Fibroblast of lung (primary cell): ENCODE measurements at regions not wholly inside any gene's neighbourhood (a gene's known extent, or its start where the extent isn't known, plus 50 kb on each side); places are given as distances from the start of the nearest gene placed in this dataset.

Experiments
- CTCF ChIP-seq, 2 donors: IDR thresholded peaks in 1 of 2; conservative IDR thresholded peaks in 1 of 2; 1 replicate in 1 of 2; 2 replicates in 1 of 2; pipeline ENCODE4 v1.5.1; 2011 to 2012; ENCODE audit warnings: low read length in 2 of 2, control low read depth in 1 of 2, inconsistent platforms in 1 of 2, low read depth in 1 of 2, mild to moderate bottlenecking in 1 of 2
- EZH2 ChIP-seq: IDR thresholded peaks from 2 replicates; pipeline ENCODE4 v1.5.1; 2012; ENCODE audit warnings: low read length, control low read depth, mild to moderate bottlenecking; ENCODE audit errors: missing control alignments

GRCh38 chr1:209155546-209155945 is 428.0 kb upstream of the CAMK1G start:
- no peak for TF ChIP-seq CTCF (conservative IDR thresholded peaks at IDR 0.05 in 1 of 2, IDR thresholded peaks at IDR 0.05 in 1 of 2; ENCODE audit: low read depth in 1 of 2, low read length in 2 of 2)
- no peak for TF ChIP-seq EZH2
